GM23338 (cell line): ENCODE measurements at regions not wholly inside any gene's neighbourhood (a gene's known extent, or its start where the extent isn't known, plus 50 kb on each side); places are given as distances from the start of the nearest gene placed in this dataset.

Experiments
- ATAC-seq: fragments of 200-7000 bp; cut with Tn5 transposase; 3 replicates; pipeline ENCODE4 v1.9.1; 2020
- DNase-seq: peaks from one replicate; pipeline ENCODE4 v3.0.0-alpha.2; 2015; ENCODE audit warnings: low spot score
- H2AFZ ChIP-seq: fragments of 200-600 bp; sonication (generic); 2 replicates; pipeline ENCODE4 v1.8.0; 2016; ENCODE audit warnings: antibody characterized with exemption, mild to moderate bottlenecking, moderate library complexity
- H3F3A ChIP-seq: fragments of 200-600 bp; sonication (generic); replicated peaks from 2 replicates; pipeline ENCODE4 v1.8.0; 2017; ENCODE audit warnings: antibody characterized with exemption, mixed run types, low read depth
- H3K27ac ChIP-seq: fragments of 200-600 bp; sonication (generic); 2 replicates; pipeline ENCODE4 v1.6.1; 2016; ENCODE audit warnings: low read depth
- H3K27me3 ChIP-seq: fragments of 200-600 bp; sonication (generic); 2 replicates; pipeline ENCODE4 v1.8.0; 2016; ENCODE audit warnings: mild to moderate bottlenecking, mixed run types, moderate library complexity; ENCODE audit not compliant: insufficient read depth
- H3K36me3 ChIP-seq: fragments of 200-600 bp; sonication (generic); 2 replicates; pipeline ENCODE4 v1.8.0; 2016; ENCODE audit warnings: mild to moderate bottlenecking; ENCODE audit not compliant: insufficient read depth
- H3K4me1 ChIP-seq: fragments of 200-600 bp; sonication (generic); 2 replicates; pipeline ENCODE4 v1.8.0; 2016; ENCODE audit warnings: mild to moderate bottlenecking, moderate library complexity; ENCODE audit not compliant: insufficient read depth
- H3K4me2 ChIP-seq: fragments of 200-600 bp; sonication (generic); 2 replicates; pipeline ENCODE4 v1.7.1; 2017; ENCODE audit warnings: mixed run types
- H3K4me3 ChIP-seq: fragments of 200-600 bp; sonication (generic); 2 replicates; pipeline ENCODE4 v1.6.1; 2016; ENCODE audit warnings: mixed run types
- H3K79me2 ChIP-seq: fragments of 200-600 bp; sonication (generic); replicated peaks from 2 replicates; pipeline ENCODE4 v1.8.0; 2017; ENCODE audit warnings: mild to moderate bottlenecking; ENCODE audit not compliant: insufficient read depth
- H3K9me2 ChIP-seq: fragments of 200-600 bp; sonication (generic); 2 replicates; pipeline ENCODE4 v1.8.0; 2017; ENCODE audit not compliant: insufficient read depth
- H4K20me1 ChIP-seq: fragments of 200-600 bp; sonication (generic); replicated peaks from 2 replicates; pipeline ENCODE4 v1.8.0; 2017; ENCODE audit warnings: mild to moderate bottlenecking; ENCODE audit not compliant: insufficient read depth
- H3K27ac Mint-ChIP-seq: 2 replicates; pipeline ENCODE4 v1.8.0; 2020; ENCODE audit warnings: inconsistent platforms, mild to moderate bottlenecking, moderate library complexity, mixed read lengths
- H3K27me3 Mint-ChIP-seq: 3 replicates; pipeline ENCODE4 v1.8.0; 2022; ENCODE audit warnings: low read depth, mild to moderate bottlenecking, moderate library complexity, mixed read lengths, inconsistent platforms; ENCODE audit not compliant: insufficient read depth, poor library complexity
- H3K36me3 Mint-ChIP-seq: 3 replicates; pipeline ENCODE4 v1.8.0; 2021; ENCODE audit warnings: low read depth, mild to moderate bottlenecking, inconsistent platforms, moderate library complexity, mixed read lengths
- H3K4me1 Mint-ChIP-seq: 3 replicates; pipeline ENCODE4 v1.8.0; 2020; ENCODE audit warnings: mild to moderate bottlenecking, inconsistent platforms, mixed read lengths
- H3K4me3 Mint-ChIP-seq: 3 replicates; pipeline ENCODE4 v1.8.0; 2021; ENCODE audit warnings: moderate library complexity, mild to moderate bottlenecking, inconsistent platforms, mixed read lengths
- H3K9me3 Mint-ChIP-seq: 3 replicates; pipeline ENCODE4 v1.8.0; 2020; ENCODE audit warnings: moderate library complexity, mild to moderate bottlenecking, inconsistent platforms, mixed read lengths
- CREB1 ChIP-seq: fragments of 250-450 bp; sonication (Bioruptor Pico); IDR thresholded peaks from 2 replicates; pipeline ENCODE4 v1.5.0; 2020; ENCODE audit warnings: low read depth, mild to moderate bottlenecking, moderate library complexity
- EZH2 ChIP-seq: fragments of 200-600 bp; sonication (generic); IDR thresholded peaks from one replicate; pipeline ENCODE4 v1.8.0; 2017; ENCODE audit warnings: antibody characterized with exemption, mild to moderate bottlenecking, low read depth; ENCODE audit not compliant: unreplicated experiment
- EZH2phosphoT487 ChIP-seq: fragments of 200-600 bp; sonication (generic); IDR thresholded peaks from one replicate; pipeline ENCODE4 v1.8.1; 2018; ENCODE audit warnings: antibody characterized with exemption; ENCODE audit not compliant: unreplicated experiment
- JUNB ChIP-seq: IDR thresholded peaks from one replicate; pipeline ENCODE4 v1.6.1; 2016; ENCODE audit warnings: antibody characterized with exemption; ENCODE audit not compliant: unreplicated experiment
- NANOG ChIP-seq: IDR thresholded peaks from 2 replicates; pipeline ENCODE4 v1.6.1; 2016; ENCODE audit warnings: antibody characterized with exemption, borderline replicate concordance
- POLR2AphosphoS5 ChIP-seq: IDR thresholded peaks from 2 replicates; pipeline ENCODE4 v1.6.1; 2016; ENCODE audit warnings: antibody characterized with exemption, low read depth
- STAT1 ChIP-seq: IDR thresholded peaks from one replicate; pipeline ENCODE4 v1.6.1; 2016; ENCODE audit warnings: antibody characterized with exemption; ENCODE audit not compliant: unreplicated experiment
- ZNF114 ChIP-seq: fragments of 250-450 bp; sonication (Bioruptor Pico); IDR thresholded peaks from 2 replicates; pipeline ENCODE4 v1.5.0; 2020; ENCODE audit warnings: mild to moderate bottlenecking, moderate library complexity
- ZNF331 ChIP-seq: fragments of 250-450 bp; sonication (Bioruptor Pico); IDR thresholded peaks from 2 replicates; pipeline ENCODE4 v1.5.0; 2020; ENCODE audit warnings: low read depth, mild to moderate bottlenecking, moderate library complexity
- ZNF462 ChIP-seq: fragments of 250-450 bp; sonication (Bioruptor Pico); IDR thresholded peaks from 2 replicates; pipeline ENCODE4 v1.5.0; 2020; ENCODE audit warnings: mild to moderate bottlenecking, moderate library complexity
- TF ChIP-seq, protein P1 (sequence below), 2 experiments: fragments of 200-600 bp in 1 of 2; sonication (generic) in 1 of 2; conservative IDR thresholded peaks; 2 replicates each; pipeline versions ENCODE4 v1.5.1 to v1.6.1; 2016 to 2017; ENCODE audit warnings: antibody characterized with exemption in 2 of 2, low read depth in 2 of 2, mild to moderate bottlenecking in 2 of 2, moderate library complexity in 1 of 2
- TF ChIP-seq, protein P2 (sequence below): IDR thresholded peaks from 2 replicates; pipeline ENCODE4 v1.6.1; 2016; ENCODE audit warnings: antibody characterized with exemption
- TF ChIP-seq, protein P3 (sequence below): IDR thresholded peaks from one replicate; pipeline ENCODE4 v1.6.1; 2018; ENCODE audit warnings: antibody characterized with exemption; ENCODE audit not compliant: unreplicated experiment

- peaks cover 5% of the 10 kb centered on the region for H3K27me3 Mint-ChIP-seq
- ATAC-seq: no peak
- peaks cover 8% of the 10 kb centered on the region for H3K36me3 Mint-ChIP-seq
Measured at GRCh38 chr2:16210841-16211240, 270.5 kb downstream of the MYCN start.

More at GRCh38 chr2:16210841-16211240, 270.5 kb downstream of the MYCN start:
- peaks cover 12% of the 10 kb centered on the region; the same call in 2 of the 3 replicates for H3K4me1 Mint-ChIP-seq
- Histone ChIP-seq H3F3A (no peaks in the 10 kb centered on the region), H3K4me2 (no peak overlapping the region), H3K36me3 (no peaks in the 10 kb centered on the region), H3K4me3 (no peak overlapping the region), H4K20me1 (no peaks in the 10 kb centered on the region), H3K9me2 (peaks cover 7% of the 10 kb centered on the region; the same call in 1 of the 2 replicates), H3K4me1 (no peaks in the 10 kb centered on the region), H3K79me2 (no peaks in the 10 kb centered on the region), H2AFZ (no peak overlapping the region), H3K27ac (no peak overlapping the region), H3K27me3 (no peaks in the 10 kb centered on the region)
- peaks cover 29% of the 10 kb centered on the region for H3K9me3 Mint-ChIP-seq
- H3K4me3 Mint-ChIP-seq: no peak overlapping the region
- no peak for DNase-seq
- no peak overlapping the region for H3K27ac Mint-ChIP-seq
- TF ChIP-seq ZNF331 (CRISPR knock-in tag) (no peak), ZNF114 (no peak), JUNB (no peak), CREB1 (CRISPR knock-in tag) (no peak), STAT1 (no peak), NANOG (no peak), EZH2 (no peak), ZNF462 (no peak), EZH2phosphoT487 (no peak), POLR2AphosphoS5 (no peak)
- TF ChIP-seq, protein P1, sequence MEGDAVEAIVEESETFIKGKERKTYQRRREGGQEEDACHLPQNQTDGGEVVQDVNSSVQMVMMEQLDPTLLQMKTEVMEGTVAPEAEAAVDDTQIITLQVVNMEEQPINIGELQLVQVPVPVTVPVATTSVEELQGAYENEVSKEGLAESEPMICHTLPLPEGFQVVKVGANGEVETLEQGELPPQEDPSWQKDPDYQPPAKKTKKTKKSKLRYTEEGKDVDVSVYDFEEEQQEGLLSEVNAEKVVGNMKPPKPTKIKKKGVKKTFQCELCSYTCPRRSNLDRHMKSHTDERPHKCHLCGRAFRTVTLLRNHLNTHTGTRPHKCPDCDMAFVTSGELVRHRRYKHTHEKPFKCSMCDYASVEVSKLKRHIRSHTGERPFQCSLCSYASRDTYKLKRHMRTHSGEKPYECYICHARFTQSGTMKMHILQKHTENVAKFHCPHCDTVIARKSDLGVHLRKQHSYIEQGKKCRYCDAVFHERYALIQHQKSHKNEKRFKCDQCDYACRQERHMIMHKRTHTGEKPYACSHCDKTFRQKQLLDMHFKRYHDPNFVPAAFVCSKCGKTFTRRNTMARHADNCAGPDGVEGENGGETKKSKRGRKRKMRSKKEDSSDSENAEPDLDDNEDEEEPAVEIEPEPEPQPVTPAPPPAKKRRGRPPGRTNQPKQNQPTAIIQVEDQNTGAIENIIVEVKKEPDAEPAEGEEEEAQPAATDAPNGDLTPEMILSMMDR (conservative IDR thresholded peaks at IDR 0.05; ENCODE audit: low read depth in 2 of 2): no peak
- TF ChIP-seq, protein P2, sequence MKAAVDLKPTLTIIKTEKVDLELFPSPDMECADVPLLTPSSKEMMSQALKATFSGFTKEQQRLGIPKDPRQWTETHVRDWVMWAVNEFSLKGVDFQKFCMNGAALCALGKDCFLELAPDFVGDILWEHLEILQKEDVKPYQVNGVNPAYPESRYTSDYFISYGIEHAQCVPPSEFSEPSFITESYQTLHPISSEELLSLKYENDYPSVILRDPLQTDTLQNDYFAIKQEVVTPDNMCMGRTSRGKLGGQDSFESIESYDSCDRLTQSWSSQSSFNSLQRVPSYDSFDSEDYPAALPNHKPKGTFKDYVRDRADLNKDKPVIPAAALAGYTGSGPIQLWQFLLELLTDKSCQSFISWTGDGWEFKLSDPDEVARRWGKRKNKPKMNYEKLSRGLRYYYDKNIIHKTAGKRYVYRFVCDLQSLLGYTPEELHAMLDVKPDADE: no peak
- TF ChIP-seq, protein P3, sequence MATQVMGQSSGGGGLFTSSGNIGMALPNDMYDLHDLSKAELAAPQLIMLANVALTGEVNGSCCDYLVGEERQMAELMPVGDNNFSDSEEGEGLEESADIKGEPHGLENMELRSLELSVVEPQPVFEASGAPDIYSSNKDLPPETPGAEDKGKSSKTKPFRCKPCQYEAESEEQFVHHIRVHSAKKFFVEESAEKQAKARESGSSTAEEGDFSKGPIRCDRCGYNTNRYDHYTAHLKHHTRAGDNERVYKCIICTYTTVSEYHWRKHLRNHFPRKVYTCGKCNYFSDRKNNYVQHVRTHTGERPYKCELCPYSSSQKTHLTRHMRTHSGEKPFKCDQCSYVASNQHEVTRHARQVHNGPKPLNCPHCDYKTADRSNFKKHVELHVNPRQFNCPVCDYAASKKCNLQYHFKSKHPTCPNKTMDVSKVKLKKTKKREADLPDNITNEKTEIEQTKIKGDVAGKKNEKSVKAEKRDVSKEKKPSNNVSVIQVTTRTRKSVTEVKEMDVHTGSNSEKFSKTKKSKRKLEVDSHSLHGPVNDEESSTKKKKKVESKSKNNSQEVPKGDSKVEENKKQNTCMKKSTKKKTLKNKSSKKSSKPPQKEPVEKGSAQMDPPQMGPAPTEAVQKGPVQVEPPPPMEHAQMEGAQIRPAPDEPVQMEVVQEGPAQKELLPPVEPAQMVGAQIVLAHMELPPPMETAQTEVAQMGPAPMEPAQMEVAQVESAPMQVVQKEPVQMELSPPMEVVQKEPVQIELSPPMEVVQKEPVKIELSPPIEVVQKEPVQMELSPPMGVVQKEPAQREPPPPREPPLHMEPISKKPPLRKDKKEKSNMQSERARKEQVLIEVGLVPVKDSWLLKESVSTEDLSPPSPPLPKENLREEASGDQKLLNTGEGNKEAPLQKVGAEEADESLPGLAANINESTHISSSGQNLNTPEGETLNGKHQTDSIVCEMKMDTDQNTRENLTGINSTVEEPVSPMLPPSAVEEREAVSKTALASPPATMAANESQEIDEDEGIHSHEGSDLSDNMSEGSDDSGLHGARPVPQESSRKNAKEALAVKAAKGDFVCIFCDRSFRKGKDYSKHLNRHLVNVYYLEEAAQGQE: no peak
